Daoy (cell line): ENCODE measurements at regions not wholly inside any gene's neighbourhood (a gene's known extent, or its start where the extent isn't known, plus 50 kb on each side); places are given as distances from the start of the nearest gene placed in this dataset.

ENCODE experiments used
- DNase-seq: peaks from one replicate; pipeline ENCODE4 v3.0.0-alpha.2; 2015; ENCODE audit warnings: low read depth

GRCh38 chr1:115204513-115204912 lies 115.2 kb upstream of the TSPAN2 start:
- DNase-seq = no peak

GRCh38 chr1:115203287-115203686 lies 114.0 kb upstream of the TSPAN2 start:
- no peak for DNase-seq

GRCh38 chr1:115201598-115201997 lies 112.3 kb upstream of the TSPAN2 start:
- no peak for DNase-seq

- no peak for DNase-seq
Measured at GRCh38 chr1:115199416-115200132, 110.3 kb upstream of the TSPAN2 start.

- no peak for DNase-seq
Measured at GRCh38 chr1:115198938-115199337, 109.6 kb upstream of the TSPAN2 start.

GRCh38 chr1:115196296-115196695 lies 107.0 kb upstream of the TSPAN2 start:
- no peak for DNase-seq

- no peak for DNase-seq
Measured at GRCh38 chr1:115194506-115194905, 105.2 kb upstream of the TSPAN2 start.

GRCh38 chr1:115193046-115193828 lies 103.9 kb upstream of the TSPAN2 start:
- no peak for DNase-seq

GRCh38 chr1:115192200-115192767 lies 103.0 kb upstream of the TSPAN2 start:
- no peak for DNase-seq

- no peak for DNase-seq
Measured at GRCh38 chr1:115191691-115192090, 102.4 kb upstream of the TSPAN2 start.

- no peak for DNase-seq
Measured at GRCh38 chr1:115190540-115191170, 101.4 kb upstream of the TSPAN2 start.

GRCh38 chr1:115189814-115190539 lies 100.7 kb upstream of the TSPAN2 start:
- DNase-seq = peak; percentile 89

GRCh38 chr1:115188680-115189395 lies 99.5 kb upstream of the TSPAN2 start:
- DNase-seq = no peak

- DNase-seq = no peak
Measured at GRCh38 chr1:115186711-115187265, 97.5 kb upstream of the TSPAN2 start.

GRCh38 chr1:115185336-115185735 lies 96.0 kb upstream of the TSPAN2 start:
- no peak for DNase-seq

- peak; percentile 85 for DNase-seq
Measured at GRCh38 chr1:115184951-115185331, 95.6 kb upstream of the TSPAN2 start.

- no peak for DNase-seq
Measured at GRCh38 chr1:115184260-115184950, 95.1 kb upstream of the TSPAN2 start.

- DNase-seq = no peak
Measured at GRCh38 chr1:115183721-115184259, 94.5 kb upstream of the TSPAN2 start.

GRCh38 chr1:115183158-115183557 lies 93.9 kb upstream of the TSPAN2 start:
- DNase-seq = peak; percentile 25
